Cardiac fibroblast (primary cell): ENCODE measurements at regions not wholly inside any gene's neighbourhood (a gene's known extent, or its start where the extent isn't known, plus 50 kb on each side); places are given as distances from the start of the nearest gene placed in this dataset.
"Not testable (repeated sequence)": the region's sequence is repeated elsewhere in the genome, so short reads cannot be mapped to it uniquely, and the experiment has no call there.

Source experiments
- DNase-seq, 2 donors: peaks; one replicate each; pipeline versions ENCODE4 v3.0.0 to v3.0.0-alpha.2; 2010; ENCODE audit warnings: low read depth in 2 of 2
- H3K4me3 ChIP-seq, 2 donors: replicated peaks in 1 of 2; 1 replicate in 1 of 2; 2 replicates in 1 of 2; pipeline ENCODE4 v1.5.1; 2011; ENCODE audit warnings: low read depth in 2 of 2, low read length in 2 of 2, mild to moderate bottlenecking in 2 of 2, moderate library complexity in 1 of 2
- TF ChIP-seq, protein P1 (sequence below): IDR thresholded peaks from one replicate; pipeline ENCODE4 v1.5.1; 2011; ENCODE audit warnings: low read depth, mild to moderate bottlenecking, low read length, inconsistent platforms

- no peak for DNase-seq
- no peak overlapping the region for H3K4me3 ChIP-seq
- TF ChIP-seq, protein P1, sequence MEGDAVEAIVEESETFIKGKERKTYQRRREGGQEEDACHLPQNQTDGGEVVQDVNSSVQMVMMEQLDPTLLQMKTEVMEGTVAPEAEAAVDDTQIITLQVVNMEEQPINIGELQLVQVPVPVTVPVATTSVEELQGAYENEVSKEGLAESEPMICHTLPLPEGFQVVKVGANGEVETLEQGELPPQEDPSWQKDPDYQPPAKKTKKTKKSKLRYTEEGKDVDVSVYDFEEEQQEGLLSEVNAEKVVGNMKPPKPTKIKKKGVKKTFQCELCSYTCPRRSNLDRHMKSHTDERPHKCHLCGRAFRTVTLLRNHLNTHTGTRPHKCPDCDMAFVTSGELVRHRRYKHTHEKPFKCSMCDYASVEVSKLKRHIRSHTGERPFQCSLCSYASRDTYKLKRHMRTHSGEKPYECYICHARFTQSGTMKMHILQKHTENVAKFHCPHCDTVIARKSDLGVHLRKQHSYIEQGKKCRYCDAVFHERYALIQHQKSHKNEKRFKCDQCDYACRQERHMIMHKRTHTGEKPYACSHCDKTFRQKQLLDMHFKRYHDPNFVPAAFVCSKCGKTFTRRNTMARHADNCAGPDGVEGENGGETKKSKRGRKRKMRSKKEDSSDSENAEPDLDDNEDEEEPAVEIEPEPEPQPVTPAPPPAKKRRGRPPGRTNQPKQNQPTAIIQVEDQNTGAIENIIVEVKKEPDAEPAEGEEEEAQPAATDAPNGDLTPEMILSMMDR, result no peak
Observed at GRCh38 chr5:61231813-61232212, 69.5 kb upstream of the SMIM15 start.

- DNase-seq, result peak; percentile 46 to 64
- TF ChIP-seq, protein P1, result no peak
- no peak overlapping the region for H3K4me3 ChIP-seq
Observed at GRCh38 chr5:61232490-61233050, 70.3 kb upstream of the SMIM15 start.

- TF ChIP-seq, protein P1, result no peak
- no peak overlapping the region for H3K4me3 ChIP-seq
- DNase-seq, result no peak
Observed at GRCh38 chr5:61234019-61234418, 71.8 kb upstream of the SMIM15 start.

- H3K4me3 ChIP-seq, DNase-seq: not testable (repeated sequence)
Observed at GRCh38 chr5:61236715-61237114, 74.4 kb upstream of the SMIM15 start.

DNA sequence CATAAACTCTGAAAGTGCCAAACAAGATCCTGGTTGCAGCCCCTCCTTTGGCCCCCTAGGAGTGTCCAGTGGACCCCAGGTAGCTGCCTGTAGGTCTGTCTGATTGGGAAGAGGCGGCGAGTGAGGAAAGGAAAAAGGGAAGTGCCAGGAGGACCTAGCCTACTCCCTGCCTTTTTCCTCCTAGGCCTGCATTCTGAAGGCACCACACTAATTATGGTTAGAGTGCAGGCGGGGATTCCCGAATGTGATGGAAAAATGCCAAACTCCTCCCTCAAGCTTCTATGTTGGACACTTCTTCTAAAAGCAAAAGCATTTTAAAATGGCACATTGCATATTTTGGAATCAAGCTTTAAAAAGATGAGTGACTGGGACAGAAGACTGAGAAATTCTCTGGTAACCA, 83.2 kb upstream of the SMIM15 start:
- peak; percentile 51 to 52 for DNase-seq

DNA sequence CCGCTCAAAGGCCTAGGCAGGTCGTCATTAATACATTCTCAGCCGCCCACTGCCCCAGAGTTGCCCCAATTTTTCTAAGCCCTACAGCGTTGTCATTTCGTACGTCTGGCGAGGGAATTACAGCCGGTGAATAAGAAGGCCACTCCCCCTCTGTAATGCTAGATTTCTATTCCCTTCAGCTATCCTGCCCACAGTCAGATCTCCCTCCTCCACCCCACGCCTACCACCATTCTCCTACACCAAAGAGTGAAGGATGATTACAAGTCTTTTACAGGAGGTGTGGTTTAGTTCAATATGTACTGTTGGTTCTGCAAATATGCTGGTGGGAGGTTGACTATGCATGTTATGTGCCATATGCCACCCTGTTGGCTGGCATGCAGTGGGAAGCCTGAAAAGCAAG, 83.7 kb upstream of the SMIM15 start:
- TF ChIP-seq, protein P1, result no peak
- no peak overlapping the region for H3K4me3 ChIP-seq
- DNase-seq, result peak in 1 of 2 donors; percentile 5

More for the DNA sequence above, 83.2 kb upstream of the SMIM15 start:
- no peak overlapping the region for H3K4me3 ChIP-seq
- TF ChIP-seq, protein P1, result no peak

- H3K4me3 ChIP-seq, result no peak overlapping the region
- DNase-seq, result no peak
- TF ChIP-seq, protein P1, result no peak
Observed at GRCh38 chr5:61246768-61247307, 84.6 kb upstream of the SMIM15 start.
